ENCODE measurements at regions not wholly inside any gene's neighbourhood (a gene's known extent, or its start where the extent isn't known, plus 50 kb on each side); places are given as distances from the start of the nearest gene placed in this dataset.

DNA sequence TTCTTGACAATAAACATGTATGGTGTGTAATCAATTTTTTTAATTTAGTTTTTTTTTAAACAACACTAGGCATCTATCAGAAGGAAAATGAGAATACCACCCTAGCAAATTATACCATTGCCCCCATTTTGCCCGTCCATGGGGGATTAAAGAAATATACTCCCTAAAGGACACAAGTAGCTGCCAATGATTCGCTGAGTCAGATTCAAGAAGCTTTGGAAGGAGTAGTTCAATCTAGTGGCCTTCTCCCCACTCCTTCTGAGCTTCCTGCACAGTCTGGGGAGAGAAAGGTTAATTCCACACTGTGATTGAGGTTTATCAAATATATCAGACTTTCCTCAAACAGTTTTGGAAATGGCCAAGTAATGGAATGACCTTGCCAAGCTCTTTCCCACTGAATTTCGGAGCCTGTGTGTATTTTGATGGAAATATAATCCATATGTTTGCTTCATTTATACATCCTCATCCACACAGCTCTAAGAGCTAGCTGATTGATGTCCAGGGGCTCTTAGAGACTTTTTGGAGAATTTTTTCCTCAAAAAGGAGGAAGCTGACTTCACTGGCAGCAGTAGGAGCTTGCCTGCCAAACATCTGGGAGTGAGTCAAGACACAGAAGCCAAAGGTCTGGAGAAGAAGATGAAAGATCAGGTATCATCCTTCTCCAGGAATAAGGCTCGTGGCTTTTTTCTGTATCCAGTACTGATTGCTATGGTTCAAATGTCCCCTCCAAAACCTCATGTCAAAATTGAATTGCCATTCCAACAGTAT lies 478.5 kb upstream of the PROK2 start:
- intact Hi-C loops (cut with DNase I; ENCODE audit: low total_unique reads), result no loop called here
- WGBS, 2 donors (ENCODE audit: low coverage in 1 of 2), result 76 to 89% methylated on average over 4 of the region's 4 CpGs
- Histone ChIP-seq H3K4me1 (peaks cover 0 to 9% (median 0%) of the 10 kb centered on the region in 4 donors), H3K9me3 (no peaks in the 10 kb centered on the region), H3K36me3 (no peaks in the 10 kb centered on the region), H3K27me3 (no peaks in the 10 kb centered on the region), H3K4me3 (no peak overlapping the region), H3K27ac (no peak overlapping the region)
- in situ Hi-C loops (cut with MboI; ENCODE audit: low pct_ligation_motif_present in 1 of 4, low pct_unique_long_range_greater_than_20kb in 1 of 4, low sequenced_read_pairs in 3 of 4), result loop anchor here in 2 of 4 donors (25.0 kb wide), 2 partner anchors 301 to 551 kb away; no protein-coding TSS in a partner anchor
- TF ChIP-seq EP300 (IDR thresholded peaks at IDR 0.05; ENCODE audit: low read depth), result no peak
- TF ChIP-seq, protein P1, sequence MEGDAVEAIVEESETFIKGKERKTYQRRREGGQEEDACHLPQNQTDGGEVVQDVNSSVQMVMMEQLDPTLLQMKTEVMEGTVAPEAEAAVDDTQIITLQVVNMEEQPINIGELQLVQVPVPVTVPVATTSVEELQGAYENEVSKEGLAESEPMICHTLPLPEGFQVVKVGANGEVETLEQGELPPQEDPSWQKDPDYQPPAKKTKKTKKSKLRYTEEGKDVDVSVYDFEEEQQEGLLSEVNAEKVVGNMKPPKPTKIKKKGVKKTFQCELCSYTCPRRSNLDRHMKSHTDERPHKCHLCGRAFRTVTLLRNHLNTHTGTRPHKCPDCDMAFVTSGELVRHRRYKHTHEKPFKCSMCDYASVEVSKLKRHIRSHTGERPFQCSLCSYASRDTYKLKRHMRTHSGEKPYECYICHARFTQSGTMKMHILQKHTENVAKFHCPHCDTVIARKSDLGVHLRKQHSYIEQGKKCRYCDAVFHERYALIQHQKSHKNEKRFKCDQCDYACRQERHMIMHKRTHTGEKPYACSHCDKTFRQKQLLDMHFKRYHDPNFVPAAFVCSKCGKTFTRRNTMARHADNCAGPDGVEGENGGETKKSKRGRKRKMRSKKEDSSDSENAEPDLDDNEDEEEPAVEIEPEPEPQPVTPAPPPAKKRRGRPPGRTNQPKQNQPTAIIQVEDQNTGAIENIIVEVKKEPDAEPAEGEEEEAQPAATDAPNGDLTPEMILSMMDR (IDR thresholded peaks at IDR 0.05), result no peak
- no peak for TF ChIP-seq POLR2AphosphoS5 (IDR thresholded peaks at IDR 0.05)
- no peak for TF ChIP-seq POLR2A (IDR thresholded peaks at IDR 0.05)
- DNase-seq, result no peak

DNA sequence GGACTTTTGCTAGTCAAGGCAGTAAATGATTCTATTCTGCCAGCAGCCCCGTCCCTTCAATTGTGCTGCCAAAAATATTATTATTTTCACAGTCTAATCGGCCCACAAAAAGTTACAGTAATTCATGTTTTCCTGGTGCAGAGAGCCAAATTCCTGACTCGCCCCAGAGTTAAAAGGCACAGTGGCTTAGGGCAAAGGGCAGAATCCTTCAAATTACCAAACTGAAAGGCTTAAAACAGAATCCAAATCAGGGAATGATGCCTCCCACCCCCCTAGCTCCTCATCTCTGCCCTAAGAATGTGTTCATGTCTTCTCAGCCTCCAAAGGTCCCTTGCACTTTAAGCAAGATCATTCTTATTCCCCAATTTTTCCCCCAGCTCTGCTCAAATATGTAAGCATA lies 477.8 kb upstream of the PROK2 start:
- intact Hi-C loops (cut with DNase I; ENCODE audit: low total_unique reads) (no loop called here), in situ Hi-C loops (cut with MboI; ENCODE audit: low pct_ligation_motif_present in 1 of 4, low pct_unique_long_range_greater_than_20kb in 1 of 4, low sequenced_read_pairs in 3 of 4) (loop anchor here in 2 of 4 donors (25.0 kb wide), 2 partner anchors 300 to 550 kb away; no protein-coding TSS in a partner anchor)
- H3K4me1 ChIP-seq, result peaks cover 0 to 9% (median 0%) of the 10 kb centered on the region in 4 donors
- H3K4me3 ChIP-seq, result no peak overlapping the region
- no peaks in the 10 kb centered on the region for H3K27me3 ChIP-seq
- no peak overlapping the region for H3K27ac ChIP-seq
- 42 to 55% methylated on average over 2 to 3 of the region's 3 CpGs for WGBS, 2 donors (ENCODE audit: low coverage in 1 of 2)
- no peak for TF ChIP-seq POLR2AphosphoS5 (IDR thresholded peaks at IDR 0.05)
- no peak for TF ChIP-seq EP300 (IDR thresholded peaks at IDR 0.05; ENCODE audit: low read depth)
- TF ChIP-seq, protein P1 (IDR thresholded peaks at IDR 0.05), result no peak
- no peak for TF ChIP-seq POLR2A (IDR thresholded peaks at IDR 0.05)
- H3K36me3 ChIP-seq, result no peaks in the 10 kb centered on the region
- no peak for DNase-seq
- H3K9me3 ChIP-seq, result no peaks in the 10 kb centered on the region

DNA sequence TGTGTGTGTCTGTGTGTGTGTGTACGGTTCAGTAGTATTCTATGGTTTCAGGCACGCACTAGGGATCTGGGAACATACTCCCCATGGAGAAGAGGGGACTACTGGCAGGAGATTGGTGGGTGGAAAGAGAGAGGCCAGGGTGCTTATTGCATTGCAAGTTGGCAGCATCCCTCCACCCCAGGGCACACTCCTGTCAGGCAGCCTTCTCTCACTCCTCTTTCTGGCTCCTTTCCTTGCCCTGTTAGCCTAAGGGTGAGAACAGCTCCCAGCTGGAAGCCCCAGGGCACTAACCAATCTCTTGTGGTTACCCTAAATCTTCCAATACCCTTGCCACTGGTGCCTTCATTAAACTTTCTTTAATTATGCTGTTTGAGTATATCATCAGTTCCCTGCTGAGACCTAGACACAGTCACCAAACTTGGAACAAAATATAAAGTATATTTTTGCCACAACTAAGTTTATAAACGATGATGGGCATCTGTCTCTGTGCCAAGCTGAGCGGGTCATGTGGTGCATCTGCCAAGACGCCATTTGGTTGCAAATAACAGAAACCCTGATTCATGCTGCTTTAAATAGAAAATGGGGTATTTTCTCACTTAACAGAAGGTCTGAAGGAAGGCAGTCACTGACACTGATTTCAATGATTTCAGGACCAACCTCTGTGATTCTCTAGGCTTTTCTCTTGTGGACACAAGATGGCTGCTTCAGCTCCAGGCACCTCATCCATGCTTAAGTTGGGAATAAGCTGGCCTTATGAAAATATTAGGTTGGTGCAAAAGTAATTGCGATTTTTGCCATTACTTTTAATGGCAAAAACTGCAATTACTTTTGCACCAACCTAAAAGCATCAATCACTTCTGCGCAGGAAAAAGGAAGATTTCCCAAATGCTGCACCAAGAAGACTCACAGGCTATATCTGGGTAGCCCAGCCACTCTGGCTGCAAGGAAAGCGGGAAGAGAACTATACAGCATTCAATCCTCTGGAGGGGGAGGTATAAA lies 476.9 kb upstream of the PROK2 start:
- H3K4me1 ChIP-seq, result peaks cover 0 to 10% (median under 1%) of the 10 kb centered on the region in 4 donors
- no peak overlapping the region for H3K4me3 ChIP-seq
- no peak for TF ChIP-seq POLR2AphosphoS5 (IDR thresholded peaks at IDR 0.05)
- TF ChIP-seq POLR2A (IDR thresholded peaks at IDR 0.05), result no peak
- TF ChIP-seq, protein P1 (IDR thresholded peaks at IDR 0.05), result no peak
- no peak for TF ChIP-seq EP300 (IDR thresholded peaks at IDR 0.05; ENCODE audit: low read depth)
- no peaks in the 10 kb centered on the region for H3K9me3 ChIP-seq
- H3K27ac ChIP-seq, result no peak overlapping the region
- WGBS, 2 donors (ENCODE audit: low coverage in 1 of 2), result 79 to 89% methylated on average over 8 of the region's 8 CpGs
- intact Hi-C loops (cut with DNase I; ENCODE audit: low total_unique reads), result no loop called here
- no peaks in the 10 kb centered on the region for H3K27me3 ChIP-seq
- in situ Hi-C loops (cut with MboI; ENCODE audit: low pct_ligation_motif_present in 1 of 4, low pct_unique_long_range_greater_than_20kb in 1 of 4, low sequenced_read_pairs in 3 of 4), result loop anchor here in 2 of 4 donors (25.0 kb wide), 2 partner anchors 300 to 550 kb away; no protein-coding TSS in a partner anchor
- no peaks in the 10 kb centered on the region for H3K36me3 ChIP-seq
- no peak for DNase-seq

DNA sequence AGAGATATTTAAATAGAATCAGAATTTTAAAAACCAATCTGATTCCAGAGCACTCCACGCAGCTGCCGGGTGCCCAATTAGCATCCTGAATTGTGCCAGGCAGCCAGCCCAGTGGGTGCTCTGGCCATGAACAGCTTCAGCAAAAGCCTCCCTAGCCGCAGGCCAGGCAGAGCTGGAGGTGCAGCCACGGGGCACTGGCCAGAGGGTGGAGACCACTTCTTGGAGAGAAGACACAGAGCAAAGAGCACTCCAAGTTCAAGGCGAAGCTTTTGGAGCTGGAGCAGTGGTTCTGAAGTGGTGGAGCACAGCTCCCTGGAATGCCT lies 475.6 kb upstream of the PROK2 start:
- Histone ChIP-seq H3K4me1 (peaks cover 8 to 23% (median 11%) of the 10 kb centered on the region in 4 donors), H3K36me3 (no peaks in the 10 kb centered on the region), H3K4me3 (no peak overlapping the region), H3K27ac (no peak overlapping the region), H3K9me3 (no peaks in the 10 kb centered on the region), H3K27me3 (no peaks in the 10 kb centered on the region)
- 93 to 100% methylated on average over 1 to 5 of the region's 5 CpGs for WGBS, 2 donors (ENCODE audit: low coverage in 1 of 2)
- TF ChIP-seq POLR2AphosphoS5 (IDR thresholded peaks at IDR 0.05), result no peak
- TF ChIP-seq, protein P1 (IDR thresholded peaks at IDR 0.05), result no peak
- no peak for TF ChIP-seq POLR2A (IDR thresholded peaks at IDR 0.05)
- TF ChIP-seq EP300 (IDR thresholded peaks at IDR 0.05; ENCODE audit: low read depth), result no peak
- no peak for DNase-seq
- intact Hi-C loops (cut with DNase I; ENCODE audit: low total_unique reads), result no loop called here
- in situ Hi-C loops (cut with MboI; ENCODE audit: low pct_ligation_motif_present in 1 of 4, low pct_unique_long_range_greater_than_20kb in 1 of 4, low sequenced_read_pairs in 3 of 4), result loop anchor here in 2 of 4 donors (25.0 kb wide), 2 partner anchors 298 to 548 kb away; no protein-coding TSS in a partner anchor

Data from transverse colon (tissue), 4 donors.